CD14-positive monocyte (primary cell): ENCODE measurements at regions not wholly inside any gene's neighbourhood (a gene's known extent, or its start where the extent isn't known, plus 50 kb on each side); places are given as distances from the start of the nearest gene placed in this dataset.

Experiments
- DNase-seq, 3 donors: peaks; one replicate each; pipeline ENCODE4 v3.0.0-alpha.2; 2011 to 2022
- H2AFZ ChIP-seq: 2 replicates; pipeline ENCODE4 v1.6.0; 2012; ENCODE audit warnings: mild to moderate bottlenecking, low read depth, low read length, inconsistent platforms; ENCODE audit not compliant: insufficient read depth, poor library complexity, severe bottlenecking
- H3K27ac ChIP-seq, 2 donors: 1 replicate in 1 of 2; 2 replicates in 1 of 2; pipeline ENCODE4 v1.5.1; 2012 to 2013; ENCODE audit warnings: low read length in 2 of 2, control low read depth in 1 of 2, inconsistent platforms in 1 of 2, low read depth in 1 of 2, mild to moderate bottlenecking in 1 of 2
- H3K27me3 ChIP-seq, 2 donors: one replicate each; pipeline versions ENCODE4 v1.6.0 to v1.6.1; 2011 to 2013; ENCODE audit warnings: low read length in 2 of 2; ENCODE audit not compliant: control insufficient read depth in 2 of 2, insufficient read depth in 2 of 2
- H3K36me3 ChIP-seq, 2 donors: replicated peaks in 1 of 2; 1 replicate in 1 of 2; 2 replicates in 1 of 2; pipeline versions ENCODE4 v1.5.1 to v1.6.1; 2012 to 2013; ENCODE audit warnings: low read length in 2 of 2, control low read depth in 1 of 2, inconsistent platforms in 1 of 2, mild to moderate bottlenecking in 1 of 2; ENCODE audit not compliant: insufficient read depth in 2 of 2, control insufficient read depth in 1 of 2
- H3K4me1 ChIP-seq, 2 donors: 1 replicate in 1 of 2; 2 replicates in 1 of 2; pipeline versions ENCODE4 v1.5.1 to v1.6.1; 2012 to 2013; ENCODE audit warnings: low read length in 2 of 2, control low read depth in 1 of 2, inconsistent platforms in 1 of 2, mild to moderate bottlenecking in 1 of 2, moderate library complexity in 1 of 2; ENCODE audit not compliant: insufficient read depth in 2 of 2, control insufficient read depth in 1 of 2
- H3K4me2 ChIP-seq: replicated peaks from 2 replicates; pipeline ENCODE3; 2012; ENCODE audit warnings: low read length, moderate library complexity, mild to moderate bottlenecking; ENCODE audit not compliant: poor library complexity, severe bottlenecking; ENCODE audit errors: extremely low read depth
- H3K4me3 ChIP-seq, 3 experiments: fragments of 200-600 bp in 1 of 3; sonication (generic) in 1 of 3; replicated peaks in 1 of 3; 1 replicate in 2 of 3; 2 replicates in 1 of 3; pipeline ENCODE4 v1.5.1; 2011 to 2013; ENCODE audit warnings: low read length in 3 of 3, mild to moderate bottlenecking in 3 of 3, control low read depth in 2 of 3, low read depth in 2 of 3, inconsistent platforms in 1 of 3, moderate library complexity in 1 of 3
- H3K79me2 ChIP-seq: 2 replicates; pipeline ENCODE4 v1.6.0; 2012; ENCODE audit warnings: mild to moderate bottlenecking, control low read depth, inconsistent platforms, low read length, moderate library complexity; ENCODE audit not compliant: insufficient read depth
- H3K9ac ChIP-seq: 2 replicates; pipeline ENCODE4 v1.6.0; 2017; ENCODE audit warnings: low read length, mild to moderate bottlenecking; ENCODE audit not compliant: insufficient read depth, poor library complexity, severe bottlenecking
- H3K9me3 ChIP-seq, 2 donors: replicated peaks in 1 of 2; 1 replicate in 1 of 2; 2 replicates in 1 of 2; pipeline versions ENCODE4 v1.5.1 to v1.6.1; 2012 to 2013; ENCODE audit warnings: low read length in 2 of 2, control low read depth in 1 of 2; ENCODE audit not compliant: control insufficient read depth in 1 of 2, insufficient read depth in 1 of 2
- H4K20me1 ChIP-seq: 2 replicates; pipeline ENCODE4 v1.6.0; 2012; ENCODE audit warnings: mild to moderate bottlenecking, low read length, control low read depth, moderate library complexity; ENCODE audit not compliant: insufficient read depth
- H3K27ac Mint-ChIP-seq, 7 donors: one replicate each; pipeline ENCODE4 v1.8.0; 2020; ENCODE audit warnings: mild to moderate bottlenecking in 7 of 7, mixed read lengths in 7 of 7, moderate library complexity in 6 of 7, inconsistent platforms in 2 of 7
- H3K27me3 Mint-ChIP-seq, 3 donors: one replicate each; pipeline ENCODE4 v1.8.0; 2021 to 2022; ENCODE audit warnings: low read depth in 3 of 3, mild to moderate bottlenecking in 3 of 3, mixed read lengths in 3 of 3, moderate library complexity in 3 of 3, inconsistent platforms in 1 of 3
- H3K36me3 Mint-ChIP-seq, 2 donors: one replicate each; pipeline ENCODE4 v1.8.0; 2020; ENCODE audit warnings: mixed read lengths in 2 of 2, inconsistent platforms in 1 of 2, mild to moderate bottlenecking in 1 of 2
- H3K4me1 Mint-ChIP-seq: one replicate; pipeline ENCODE4 v1.8.0; 2020; ENCODE audit warnings: mild to moderate bottlenecking, mixed read lengths
- H3K4me3 Mint-ChIP-seq, 2 donors: one replicate each; pipeline ENCODE4 v1.8.0; 2020; ENCODE audit warnings: mild to moderate bottlenecking in 2 of 2, mixed read lengths in 2 of 2, moderate library complexity in 1 of 2
- H3K9me3 Mint-ChIP-seq, 7 donors: one replicate each; pipeline ENCODE4 v1.8.0; 2020 to 2022; ENCODE audit warnings: mixed read lengths in 7 of 7, mild to moderate bottlenecking in 6 of 7, moderate library complexity in 6 of 7, inconsistent platforms in 2 of 7
- WGBS: methylation state at CpG from one replicate; pipeline ENCODE4 v1.1.5; 2013; ENCODE audit warnings: missing lambda C conversion rate; ENCODE audit not compliant: insufficient coverage; 5-methylcytosine and 5-hydroxymethylcytosine counted together
- intact Hi-C, 2 donors: fragments of 100-400 bp; cut with micrococcal nuclease; formaldehyde crosslinking; loops; one replicate each; pipeline versions ENCODE4 v1.15.0 to v1.15.1; 2023
- TF ChIP-seq, protein P1 (sequence below): fragments of 200-600 bp; IDR thresholded peaks from one replicate; pipeline ENCODE4 v1.8.0; 2022; ENCODE audit warnings: antibody characterized with exemption, mild to moderate bottlenecking

GRCh38 chr5:145521523-145521922 is 313.6 kb downstream of the PRELID2 start:
- Mint-ChIP-seq H3K4me1 (no peaks in the 10 kb centered on the region), H3K4me3 (no peak overlapping the region), H3K36me3 (no peaks in the 10 kb centered on the region), H3K27me3 (peaks cover 1 to 2% (median 2%) of the 10 kb centered on the region in 3 donors), H3K27ac (no peak overlapping the region), H3K9me3 (peaks cover 3 to 11% (median 6%) of the 10 kb centered on the region in 7 donors)
- H3K9me3 ChIP-seq = peaks cover 0 to 12% of the 10 kb centered on the region in 2 donors
- no peak overlapping the region for H2AFZ ChIP-seq
- H3K79me2 ChIP-seq = no peaks in the 10 kb centered on the region
- no peaks in the 10 kb centered on the region for H3K36me3 ChIP-seq
- H3K27me3 ChIP-seq = no peaks in the 10 kb centered on the region
- no peaks in the 10 kb centered on the region for H4K20me1 ChIP-seq
- no peaks in the 10 kb centered on the region for H3K4me1 ChIP-seq
- TF ChIP-seq, protein P1, sequence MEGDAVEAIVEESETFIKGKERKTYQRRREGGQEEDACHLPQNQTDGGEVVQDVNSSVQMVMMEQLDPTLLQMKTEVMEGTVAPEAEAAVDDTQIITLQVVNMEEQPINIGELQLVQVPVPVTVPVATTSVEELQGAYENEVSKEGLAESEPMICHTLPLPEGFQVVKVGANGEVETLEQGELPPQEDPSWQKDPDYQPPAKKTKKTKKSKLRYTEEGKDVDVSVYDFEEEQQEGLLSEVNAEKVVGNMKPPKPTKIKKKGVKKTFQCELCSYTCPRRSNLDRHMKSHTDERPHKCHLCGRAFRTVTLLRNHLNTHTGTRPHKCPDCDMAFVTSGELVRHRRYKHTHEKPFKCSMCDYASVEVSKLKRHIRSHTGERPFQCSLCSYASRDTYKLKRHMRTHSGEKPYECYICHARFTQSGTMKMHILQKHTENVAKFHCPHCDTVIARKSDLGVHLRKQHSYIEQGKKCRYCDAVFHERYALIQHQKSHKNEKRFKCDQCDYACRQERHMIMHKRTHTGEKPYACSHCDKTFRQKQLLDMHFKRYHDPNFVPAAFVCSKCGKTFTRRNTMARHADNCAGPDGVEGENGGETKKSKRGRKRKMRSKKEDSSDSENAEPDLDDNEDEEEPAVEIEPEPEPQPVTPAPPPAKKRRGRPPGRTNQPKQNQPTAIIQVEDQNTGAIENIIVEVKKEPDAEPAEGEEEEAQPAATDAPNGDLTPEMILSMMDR = no peak
- intact Hi-C loops = no loop called here
- H3K4me3 ChIP-seq = no peak overlapping the region
- no peak for DNase-seq
- H3K4me2 ChIP-seq = no peak overlapping the region
- WGBS = no CpG with 5 or more reads among the region's 1 CpG
- H3K27ac ChIP-seq = no peak overlapping the region
- H3K9ac ChIP-seq = no peak overlapping the region

GRCh38 chr5:145521066-145521465 is 314.1 kb downstream of the PRELID2 start:
- H3K36me3 ChIP-seq = no peaks in the 10 kb centered on the region
- H3K9ac ChIP-seq = no peak overlapping the region
- DNase-seq = no peak
- peaks cover 2 to 11% (median 6%) of the 10 kb centered on the region in 7 donors for H3K9me3 Mint-ChIP-seq
- 100% methylated on average over 1 of the region's 3 CpGs for WGBS
- no peaks in the 10 kb centered on the region for H3K27me3 ChIP-seq
- no peaks in the 10 kb centered on the region for H3K4me1 ChIP-seq
- peaks cover 1 to 2% (median 2%) of the 10 kb centered on the region in 3 donors for H3K27me3 Mint-ChIP-seq
- TF ChIP-seq, protein P1 = no peak
- peaks cover 0 to 12% of the 10 kb centered on the region in 2 donors for H3K9me3 ChIP-seq
- no peaks in the 10 kb centered on the region for H3K4me1 Mint-ChIP-seq
- H3K27ac ChIP-seq = no peak overlapping the region
- H3K4me2 ChIP-seq = no peak overlapping the region
- H3K4me3 Mint-ChIP-seq = no peak overlapping the region
- no peak overlapping the region for H3K4me3 ChIP-seq
- intact Hi-C loops = no loop called here
- H2AFZ ChIP-seq = no peak overlapping the region
- H3K79me2 ChIP-seq = no peaks in the 10 kb centered on the region
- no peak overlapping the region for H3K27ac Mint-ChIP-seq
- H3K36me3 Mint-ChIP-seq = no peaks in the 10 kb centered on the region
- H4K20me1 ChIP-seq = no peaks in the 10 kb centered on the region
